Astrocyte (in vitro differentiated cells and primary cell): ENCODE measurements at regions not wholly inside any gene's neighbourhood (a gene's known extent, or its start where the extent isn't known, plus 50 kb on each side); places are given as distances from the start of the nearest gene placed in this dataset.

Experiments
- EZH2 ChIP-seq: IDR thresholded peaks from 2 replicates; pipeline ENCODE4 v1.6.1; 2012; ENCODE audit warnings: mild to moderate bottlenecking, low read length, inconsistent platforms; ENCODE audit not compliant: insufficient read depth
- TF ChIP-seq, protein P1 (sequence below): IDR thresholded peaks from 2 replicates; pipeline ENCODE4 v1.5.1; 2011; ENCODE audit warnings: low read depth, mild to moderate bottlenecking, inconsistent platforms, low read length, moderate library complexity; ENCODE audit not compliant: insufficient read depth

DNA sequence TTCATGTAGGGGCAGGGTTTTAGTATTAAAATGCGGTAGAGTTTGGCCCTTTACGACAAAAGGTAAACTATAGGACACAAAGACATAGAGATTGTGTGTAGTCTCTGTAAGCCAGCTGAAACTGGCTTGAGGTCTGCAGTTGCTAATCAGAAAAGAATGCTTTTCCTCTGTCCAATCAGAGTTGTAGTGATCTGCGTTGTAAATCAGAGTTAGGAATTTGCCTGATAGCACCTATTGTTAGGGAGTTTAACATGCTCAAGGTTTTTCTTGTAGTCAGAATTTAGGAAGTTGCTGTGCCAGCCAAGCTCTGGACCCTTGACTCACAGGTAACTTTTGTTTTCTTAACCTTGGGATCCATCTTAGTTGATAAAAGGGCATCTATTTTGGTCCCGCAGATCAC, 61.2 kb upstream of the VTCN1 start:
- TF ChIP-seq, protein P1, sequence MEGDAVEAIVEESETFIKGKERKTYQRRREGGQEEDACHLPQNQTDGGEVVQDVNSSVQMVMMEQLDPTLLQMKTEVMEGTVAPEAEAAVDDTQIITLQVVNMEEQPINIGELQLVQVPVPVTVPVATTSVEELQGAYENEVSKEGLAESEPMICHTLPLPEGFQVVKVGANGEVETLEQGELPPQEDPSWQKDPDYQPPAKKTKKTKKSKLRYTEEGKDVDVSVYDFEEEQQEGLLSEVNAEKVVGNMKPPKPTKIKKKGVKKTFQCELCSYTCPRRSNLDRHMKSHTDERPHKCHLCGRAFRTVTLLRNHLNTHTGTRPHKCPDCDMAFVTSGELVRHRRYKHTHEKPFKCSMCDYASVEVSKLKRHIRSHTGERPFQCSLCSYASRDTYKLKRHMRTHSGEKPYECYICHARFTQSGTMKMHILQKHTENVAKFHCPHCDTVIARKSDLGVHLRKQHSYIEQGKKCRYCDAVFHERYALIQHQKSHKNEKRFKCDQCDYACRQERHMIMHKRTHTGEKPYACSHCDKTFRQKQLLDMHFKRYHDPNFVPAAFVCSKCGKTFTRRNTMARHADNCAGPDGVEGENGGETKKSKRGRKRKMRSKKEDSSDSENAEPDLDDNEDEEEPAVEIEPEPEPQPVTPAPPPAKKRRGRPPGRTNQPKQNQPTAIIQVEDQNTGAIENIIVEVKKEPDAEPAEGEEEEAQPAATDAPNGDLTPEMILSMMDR, result no peak
- no peak for TF ChIP-seq EZH2
